Prostate gland (tissue), 2 donors: ENCODE measurements at regions not wholly inside any gene's neighbourhood (a gene's known extent, or its start where the extent isn't known, plus 50 kb on each side); places are given as distances from the start of the nearest gene placed in this dataset.

Experiments
- POLR2A ChIP-seq: fragments of 450-650 bp; IDR thresholded peaks from one replicate; pipeline ENCODE4 v1.6.1; 2016; ENCODE audit warnings: antibody characterized with exemption, mild to moderate bottlenecking
- POLR2AphosphoS5 ChIP-seq: sonication (generic); formaldehyde crosslinking; IDR thresholded peaks from one replicate; pipeline ENCODE4 v1.6.1; 2017; ENCODE audit warnings: antibody characterized with exemption
- TF ChIP-seq, protein P1 (sequence below), 4 experiments: fragments of 200-600 bp in 2 of 4; fragments of 450-650 bp in 2 of 4; sonication (generic) in 2 of 4; IDR thresholded peaks; 1 replicate in 3 of 4; 2 replicates in 1 of 4; pipeline ENCODE4 v1.5.1; 2016 to 2019; ENCODE audit warnings: antibody characterized with exemption in 4 of 4, mild to moderate bottlenecking in 2 of 4, moderate library complexity in 2 of 4

DNA sequence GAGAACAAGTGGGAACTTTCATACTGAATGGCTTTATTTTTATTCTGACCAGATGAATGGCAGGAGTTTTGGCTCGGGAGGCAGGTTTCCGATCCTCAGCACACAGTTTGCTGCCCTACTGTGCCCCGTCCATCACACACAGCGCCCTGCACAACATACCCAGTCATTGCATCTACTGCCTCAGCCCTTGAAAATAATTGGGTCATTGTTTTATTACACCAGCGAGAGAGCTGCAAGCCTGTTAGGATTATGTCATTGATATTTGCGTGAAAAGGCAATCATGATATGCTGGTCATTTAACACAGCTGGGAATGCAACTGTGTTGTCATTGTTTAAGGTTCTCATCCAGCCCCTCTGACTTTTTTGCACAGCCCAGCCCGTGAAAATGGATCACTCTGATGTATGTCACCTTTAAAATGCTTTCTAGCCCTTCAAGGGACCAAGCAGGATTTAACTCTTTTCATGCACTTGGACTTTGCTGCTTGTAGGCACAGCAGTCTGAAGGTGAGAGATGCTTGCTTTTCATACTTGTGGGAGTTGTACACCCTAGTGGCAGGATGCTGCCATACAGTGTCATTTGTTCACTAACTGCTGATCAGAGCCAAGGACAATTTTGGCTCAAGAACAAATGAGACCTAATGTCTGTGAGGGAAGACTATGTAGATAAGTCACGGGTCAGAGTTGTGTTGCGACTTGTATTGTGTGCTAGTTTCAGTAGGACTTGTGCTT is 62.3 kb downstream of the RTL9 start:
- TF ChIP-seq, protein P1, sequence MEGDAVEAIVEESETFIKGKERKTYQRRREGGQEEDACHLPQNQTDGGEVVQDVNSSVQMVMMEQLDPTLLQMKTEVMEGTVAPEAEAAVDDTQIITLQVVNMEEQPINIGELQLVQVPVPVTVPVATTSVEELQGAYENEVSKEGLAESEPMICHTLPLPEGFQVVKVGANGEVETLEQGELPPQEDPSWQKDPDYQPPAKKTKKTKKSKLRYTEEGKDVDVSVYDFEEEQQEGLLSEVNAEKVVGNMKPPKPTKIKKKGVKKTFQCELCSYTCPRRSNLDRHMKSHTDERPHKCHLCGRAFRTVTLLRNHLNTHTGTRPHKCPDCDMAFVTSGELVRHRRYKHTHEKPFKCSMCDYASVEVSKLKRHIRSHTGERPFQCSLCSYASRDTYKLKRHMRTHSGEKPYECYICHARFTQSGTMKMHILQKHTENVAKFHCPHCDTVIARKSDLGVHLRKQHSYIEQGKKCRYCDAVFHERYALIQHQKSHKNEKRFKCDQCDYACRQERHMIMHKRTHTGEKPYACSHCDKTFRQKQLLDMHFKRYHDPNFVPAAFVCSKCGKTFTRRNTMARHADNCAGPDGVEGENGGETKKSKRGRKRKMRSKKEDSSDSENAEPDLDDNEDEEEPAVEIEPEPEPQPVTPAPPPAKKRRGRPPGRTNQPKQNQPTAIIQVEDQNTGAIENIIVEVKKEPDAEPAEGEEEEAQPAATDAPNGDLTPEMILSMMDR (IDR thresholded peaks at IDR 0.05) = no peak
- TF ChIP-seq POLR2A (no peak), POLR2AphosphoS5 (no peak)
